Inferior parietal cortex (tissue), 1 donor: ENCODE measurements at regions not wholly inside any gene's neighbourhood (a gene's known extent, or its start where the extent isn't known, plus 50 kb on each side); places are given as distances from the start of the nearest gene placed in this dataset.

ENCODE experiments used
- DNase-seq: peaks from one replicate; pipeline ENCODE4 v3.0.0-alpha.2; 2016; ENCODE audit errors: extremely low spot score

DNA sequence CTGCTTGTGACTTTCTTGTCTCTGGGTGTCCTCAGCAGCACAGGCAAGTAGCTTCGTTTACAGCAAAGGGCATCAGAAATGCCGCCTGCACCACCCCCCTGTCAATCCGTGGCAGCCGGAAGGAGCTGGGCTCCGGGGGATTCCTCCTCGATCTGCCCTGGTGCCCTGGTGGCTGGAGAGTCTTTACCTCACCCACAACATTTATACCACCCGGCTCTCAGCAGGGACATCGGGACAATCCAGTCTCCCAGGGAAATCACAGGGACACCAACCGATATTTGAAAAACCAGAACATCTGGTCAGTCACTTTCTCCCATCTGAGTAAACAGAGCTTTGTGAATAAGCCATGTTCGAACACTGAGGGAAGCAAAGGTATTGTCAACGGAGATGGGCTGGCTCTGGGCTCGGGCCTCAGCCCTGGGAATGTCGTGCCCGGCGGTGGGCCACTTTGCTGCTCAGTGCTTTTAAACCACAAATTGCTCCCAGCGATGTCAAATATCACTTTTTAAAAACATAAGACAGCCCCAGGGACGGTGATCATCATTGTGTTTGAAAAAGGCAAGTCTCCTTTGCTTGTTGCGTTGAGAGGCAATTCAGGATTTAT is 210.0 kb upstream of the SALL3 start:
- DNase-seq = no peak

DNA sequence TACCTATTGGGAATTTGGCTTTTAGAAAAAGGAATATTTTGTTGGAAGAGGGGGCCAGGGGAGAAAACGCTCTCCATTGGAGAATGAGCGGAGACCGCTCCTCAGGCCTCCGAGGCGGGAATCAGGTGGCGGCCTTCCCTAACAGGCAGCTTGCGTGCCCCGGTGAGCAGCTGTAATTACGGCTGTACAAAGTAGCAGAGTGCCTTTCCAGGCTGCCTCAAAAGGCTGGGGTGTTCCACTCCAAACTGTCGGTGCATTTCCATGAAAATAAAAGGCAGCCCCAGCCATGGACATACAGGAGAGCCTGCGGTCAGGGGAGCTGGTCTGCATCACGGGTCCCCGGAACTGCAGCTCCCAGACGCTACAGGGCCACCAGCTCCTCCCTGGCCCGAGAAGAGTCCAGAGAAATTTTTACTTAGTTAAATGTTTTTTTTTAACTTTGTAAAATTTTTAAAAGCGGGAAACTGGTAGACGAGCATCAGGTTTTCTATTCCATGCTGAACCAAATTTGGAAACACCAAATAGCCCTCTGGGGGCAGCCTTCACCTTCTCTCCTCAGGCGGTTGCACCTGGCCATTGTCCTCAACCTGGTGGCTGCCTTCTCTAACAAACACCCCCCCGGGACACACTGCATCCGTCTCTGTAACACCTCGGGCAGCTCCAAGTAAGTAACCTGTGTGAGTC is 209.3 kb upstream of the SALL3 start:
- DNase-seq = no peak

GRCh38 chr18:78770823-78771139 is 208.8 kb upstream of the SALL3 start:
- no peak for DNase-seq

- no peak for DNase-seq
These were observed 207.9 kb upstream of the SALL3 start for GRCh38 chr18:78771496-78772359.

GRCh38 chr18:78772360-78773302 is 207.0 kb upstream of the SALL3 start:
- no peak for DNase-seq

DNA sequence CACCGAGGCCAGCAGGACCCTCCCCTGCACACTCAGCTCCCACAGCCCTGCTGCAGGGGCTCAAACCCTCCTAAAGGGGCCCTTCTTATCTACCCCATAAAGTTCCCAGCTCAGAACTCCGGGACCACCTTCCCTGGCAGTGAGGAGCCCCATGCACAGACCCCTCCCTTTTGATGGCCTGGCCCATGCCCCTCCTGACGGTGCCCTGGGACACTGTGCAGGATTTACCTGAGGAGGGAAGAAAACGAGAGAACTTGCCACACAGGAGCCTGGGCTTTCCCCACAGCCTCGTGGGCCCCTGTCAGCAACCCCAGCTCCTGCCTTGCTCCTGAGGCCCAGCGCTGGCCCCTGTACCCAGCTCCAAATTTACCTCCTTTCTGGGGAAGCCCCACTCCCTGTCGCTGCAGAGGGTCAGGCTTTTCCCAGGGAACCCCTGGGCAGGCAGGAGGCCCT is 206.3 kb upstream of the SALL3 start:
- DNase-seq = no peak

GRCh38 chr18:78773819-78774218 is 205.8 kb upstream of the SALL3 start:
- no peak for DNase-seq

GRCh38 chr18:78774741-78775141 is 204.9 kb upstream of the SALL3 start:
- no peak for DNase-seq

DNA sequence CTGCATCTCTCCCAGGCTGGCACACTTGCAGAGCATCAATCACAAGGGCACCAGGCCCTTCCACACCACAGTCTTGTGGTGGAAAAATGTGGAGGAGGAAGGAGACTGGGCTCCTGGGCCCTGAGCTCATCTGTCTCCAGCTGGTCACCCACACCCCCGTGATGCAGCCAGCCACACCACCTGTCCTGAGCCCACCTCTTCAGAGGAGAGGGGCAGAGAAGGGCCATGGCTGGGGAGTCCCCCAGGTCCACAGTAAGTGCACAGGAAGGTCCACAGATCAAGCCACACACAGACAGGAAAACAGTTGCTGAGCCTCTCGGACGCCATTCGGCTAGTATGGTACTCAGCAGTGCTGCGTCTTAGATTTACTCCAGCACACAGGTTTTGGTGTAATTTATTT is 203.5 kb upstream of the SALL3 start:
- no peak for DNase-seq

DNA sequence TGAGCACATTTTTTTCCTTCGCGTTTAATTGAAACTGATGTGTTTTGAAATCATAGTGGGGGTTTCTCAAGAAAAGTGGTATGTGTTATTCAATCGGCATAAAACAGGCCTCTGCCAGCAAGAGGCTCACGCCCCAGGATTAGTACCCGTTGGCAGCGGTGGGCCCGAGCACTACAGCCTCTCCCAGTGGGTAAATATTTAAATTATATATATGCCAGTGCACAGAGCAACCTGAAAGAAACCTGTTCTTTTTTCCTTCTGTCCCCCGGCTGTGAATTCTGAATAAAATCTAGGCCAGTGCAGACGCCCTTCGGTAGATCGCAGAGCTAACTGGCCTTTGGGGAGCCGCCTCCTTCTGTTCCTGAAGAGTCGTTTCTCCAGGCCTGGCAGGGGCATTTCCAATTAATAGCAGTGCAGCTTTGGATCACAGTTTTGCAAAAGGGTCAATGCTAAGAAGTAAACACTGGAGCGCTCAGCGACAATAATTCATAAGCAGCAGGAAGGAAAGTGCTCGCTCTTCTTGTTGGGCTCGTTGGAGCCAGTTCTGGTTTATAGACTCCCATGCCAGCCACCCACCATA is 202.8 kb upstream of the SALL3 start:
- no peak for DNase-seq

- DNase-seq = no peak
These were observed 201.6 kb upstream of the SALL3 start for GRCh38 chr18:78777992-78778391.

GRCh38 chr18:78778651-78779050 is 201.0 kb upstream of the SALL3 start:
- DNase-seq = no peak

DNA sequence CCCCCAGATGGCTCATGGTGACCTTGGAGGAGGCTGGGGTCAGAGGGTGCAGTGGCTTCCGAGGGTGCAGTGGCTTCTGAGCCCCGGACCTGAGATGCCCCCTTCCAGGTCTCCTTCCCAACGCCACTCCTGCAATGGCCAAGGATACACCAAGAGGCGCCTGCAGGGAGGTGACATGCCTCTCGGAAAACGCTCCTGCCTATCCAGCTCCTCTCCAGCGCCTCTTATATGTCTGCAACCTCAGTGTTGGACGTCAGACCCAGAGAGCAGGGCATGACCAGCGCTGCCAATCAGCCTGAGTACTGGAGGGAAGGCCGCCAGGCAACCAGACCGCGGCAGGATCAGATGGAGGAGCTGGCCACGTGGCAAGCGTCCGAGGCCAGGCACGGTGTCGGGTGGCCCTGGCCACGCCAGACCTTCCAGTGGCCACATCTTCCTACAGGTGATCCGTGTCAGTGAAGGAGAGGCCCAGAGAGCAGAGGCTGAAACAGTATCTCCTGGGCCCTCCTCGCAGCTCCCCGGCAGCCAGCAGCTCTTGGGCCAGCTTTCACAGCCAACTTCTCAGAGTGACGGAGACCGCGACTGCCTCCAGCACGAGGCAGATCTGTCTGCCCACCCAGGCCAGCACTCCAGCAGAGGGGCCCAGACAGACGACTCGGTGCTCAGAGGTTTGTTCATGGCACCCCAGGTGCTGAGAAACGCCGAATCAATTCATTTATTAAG is 199.5 kb upstream of the SALL3 start:
- no peak for DNase-seq

- no peak for DNase-seq
These were observed 198.7 kb upstream of the SALL3 start for GRCh38 chr18:78780719-78781600.

- DNase-seq = no peak
These were observed 198.0 kb upstream of the SALL3 start for GRCh38 chr18:78781601-78781960.

DNA sequence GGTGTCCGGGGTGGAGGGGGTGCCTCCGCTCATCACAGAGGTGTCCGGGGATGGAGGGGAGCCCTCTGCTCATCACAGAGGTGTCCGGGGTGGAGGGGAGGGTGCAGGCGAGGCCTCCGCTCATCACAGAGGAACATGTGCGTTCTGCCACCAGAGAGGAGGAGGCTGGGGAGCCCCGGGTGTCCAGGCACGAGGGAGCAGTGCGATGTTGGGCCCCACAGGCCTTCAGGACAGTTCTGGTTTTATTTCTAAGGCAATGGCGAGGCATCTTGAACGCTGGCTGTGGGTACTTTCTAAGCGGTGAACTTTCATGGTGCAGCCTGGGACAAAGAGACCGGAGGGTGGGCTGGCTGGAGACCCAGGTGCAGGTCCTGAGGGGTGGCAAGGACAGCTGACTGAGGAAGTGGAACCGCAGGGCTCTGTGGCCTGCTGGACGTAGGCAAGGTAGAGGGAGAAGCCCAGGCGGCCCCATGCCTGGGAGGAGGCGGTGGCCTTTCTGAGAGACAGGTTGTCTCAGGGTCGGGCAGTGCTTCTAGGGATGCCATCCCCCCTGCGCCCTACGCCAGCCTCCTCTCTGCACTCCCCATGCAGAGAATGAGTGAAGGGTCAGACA is 196.6 kb upstream of the SALL3 start:
- DNase-seq = no peak

DNA sequence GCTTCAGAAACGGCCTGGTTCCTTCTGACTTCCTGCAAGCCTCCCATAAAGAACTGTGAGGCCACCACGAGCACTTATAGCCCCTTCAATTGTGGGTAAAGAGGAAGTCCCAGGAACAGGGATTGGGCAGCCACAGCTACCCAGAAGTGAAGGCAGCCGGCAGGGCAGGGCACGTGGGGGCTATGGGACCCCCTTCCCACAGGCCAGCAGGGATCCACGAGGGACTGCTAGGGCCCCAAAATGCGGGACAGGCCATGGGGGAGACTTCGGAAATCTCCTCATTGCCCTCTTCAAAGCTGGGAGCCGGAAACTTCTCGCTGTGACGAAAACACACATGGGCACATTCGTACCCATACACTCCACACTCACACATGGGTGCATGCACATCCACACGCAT is 196.1 kb upstream of the SALL3 start:
- DNase-seq = no peak

DNA sequence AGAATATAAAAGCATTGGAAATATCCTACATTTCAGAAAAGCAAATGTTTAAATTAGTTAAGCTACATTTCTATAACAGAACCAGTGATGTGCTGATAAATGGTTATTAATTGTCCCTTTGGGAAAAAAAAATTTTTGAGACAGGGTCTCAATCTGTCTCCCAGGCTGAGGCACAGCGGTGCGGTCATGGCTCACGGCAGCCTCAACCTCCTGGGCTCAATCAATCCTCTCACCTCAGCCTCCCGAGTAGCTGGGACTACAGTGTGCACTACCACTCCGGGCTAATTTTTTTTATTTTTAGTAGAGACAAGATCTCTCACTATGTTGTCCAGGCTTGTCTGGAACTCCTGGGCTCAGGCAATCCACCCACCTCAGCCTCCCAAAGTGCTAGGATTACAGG is 194.8 kb upstream of the SALL3 start:
- DNase-seq = no peak

DNA sequence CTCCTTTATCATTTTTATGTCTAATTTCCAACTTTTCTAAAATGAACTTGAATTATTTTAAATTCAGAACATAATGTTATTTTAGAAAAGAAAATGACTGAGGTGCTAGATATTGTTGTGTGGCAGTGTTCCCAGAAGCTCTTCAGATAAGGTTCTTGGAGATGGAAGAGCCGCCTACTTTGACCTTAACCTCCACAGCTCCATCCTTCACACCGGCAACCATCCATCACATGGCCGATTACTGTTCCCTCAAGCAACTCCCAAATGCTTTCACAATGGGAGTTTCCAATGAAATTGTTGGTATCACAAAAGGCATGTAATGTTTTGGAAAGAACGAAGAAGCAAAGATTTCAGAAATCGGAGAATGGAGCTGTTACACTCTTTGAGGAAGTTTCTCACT is 193.9 kb upstream of the SALL3 start:
- no peak for DNase-seq
